Dendritic cell treated with granulocyte-macrophage colony-stimulating factor and Interleukin-4, amounts not matched to agents 40 ng/mL and 50 ng/mL, for 4 days (primary cell): ENCODE measurements at regions not wholly inside any gene's neighbourhood (a gene's known extent, or its start where the extent isn't known, plus 50 kb on each side); places are given as distances from the start of the nearest gene placed in this dataset.

Experiments
- H3K27ac Mint-ChIP-seq: one replicate; pipeline ENCODE4 v1.8.0; 2022; ENCODE audit warnings: mild to moderate bottlenecking, mixed read lengths
- H3K27me3 Mint-ChIP-seq: one replicate; pipeline ENCODE4 v1.8.0; 2022; ENCODE audit warnings: mild to moderate bottlenecking, mixed read lengths
- H3K36me3 Mint-ChIP-seq: one replicate; pipeline ENCODE4 v1.8.0; 2022; ENCODE audit warnings: low read depth, mixed read lengths
- H3K4me1 Mint-ChIP-seq: one replicate; pipeline ENCODE4 v1.8.0; 2022; ENCODE audit warnings: low read depth, mixed read lengths
- H3K4me3 Mint-ChIP-seq: one replicate; pipeline ENCODE4 v1.8.0; 2022; ENCODE audit warnings: mild to moderate bottlenecking, moderate library complexity, mixed read lengths
- H3K9me3 Mint-ChIP-seq: one replicate; pipeline ENCODE4 v1.8.0; 2022; ENCODE audit warnings: mixed read lengths
- intact Hi-C: fragments of 100-400 bp; cut with micrococcal nuclease; formaldehyde crosslinking; loops from one replicate; pipeline ENCODE4 v1.15.0; 2022

DNA sequence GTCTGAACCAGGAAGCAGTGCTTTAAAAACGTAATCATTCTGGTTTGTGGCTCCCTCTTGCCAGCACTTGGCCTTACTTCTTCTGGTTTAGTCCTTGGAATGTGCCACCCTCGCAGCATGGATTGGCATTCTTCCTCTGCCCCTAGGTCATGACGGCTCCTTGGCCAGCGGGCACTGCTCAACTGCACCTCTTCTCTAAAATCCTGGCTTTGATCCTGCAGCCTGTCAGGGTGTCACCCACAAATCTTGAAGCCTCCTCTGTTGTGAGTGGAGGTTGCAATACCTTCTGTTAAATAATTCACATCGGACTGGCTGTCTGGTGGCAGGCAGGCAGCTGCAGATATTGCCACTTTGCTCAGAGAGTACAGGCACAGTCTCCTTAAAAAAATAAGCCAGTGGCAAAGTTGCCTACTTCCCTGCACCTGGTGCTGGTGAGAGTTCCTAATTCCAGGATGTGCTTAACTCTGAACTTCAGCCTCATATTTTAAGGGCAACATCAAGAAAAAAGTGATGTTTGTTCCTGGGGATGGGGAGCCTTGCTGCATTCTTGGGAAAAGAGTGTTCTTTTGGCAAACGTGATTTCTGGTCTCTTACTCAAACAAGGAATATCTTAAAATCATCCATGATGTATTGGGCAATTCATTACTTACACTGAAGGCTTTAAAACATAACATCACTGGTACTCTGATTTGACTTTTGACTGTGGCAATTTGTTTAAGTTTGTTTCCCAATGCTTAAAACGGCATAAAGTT is 179.8 kb downstream of the FOXA2 start:
- H3K4me3 Mint-ChIP-seq: no peak overlapping the region

DNA sequence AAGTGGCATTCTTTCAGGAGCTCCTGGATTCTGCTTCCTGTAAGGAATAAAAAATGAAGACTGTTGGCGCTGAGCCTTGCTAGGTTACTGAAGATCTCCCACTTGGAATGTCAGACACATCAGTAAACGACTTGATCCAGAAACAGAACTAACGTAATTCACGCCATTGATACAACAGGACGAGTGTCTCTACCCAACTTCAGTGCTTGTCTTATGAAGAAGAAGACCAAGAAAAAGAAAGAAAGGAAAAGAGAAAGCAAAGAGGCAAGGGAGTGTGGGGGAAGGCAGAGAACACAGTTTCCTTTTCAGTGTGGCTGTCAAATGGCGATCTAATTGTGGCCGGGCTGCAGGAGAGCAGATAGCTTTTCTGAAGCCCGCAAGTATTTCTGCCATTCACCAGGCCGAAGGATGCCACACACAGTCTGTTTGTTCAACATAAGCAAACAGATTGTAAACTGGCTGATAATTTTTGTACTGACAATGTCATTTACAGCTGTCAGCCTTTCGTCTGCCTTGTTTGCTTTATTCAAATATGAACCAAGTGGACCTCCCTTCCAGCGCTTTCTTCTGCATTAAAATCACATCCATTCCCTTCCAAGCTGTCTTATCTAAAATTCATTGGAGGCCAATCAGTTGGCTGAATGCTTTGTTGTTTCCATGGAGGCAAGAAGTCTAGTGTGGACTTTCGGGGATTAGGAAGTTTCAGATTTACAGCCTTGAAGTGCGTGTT is 180.6 kb downstream of the FOXA2 start:
- intact Hi-C loops: no loop called here
- no peaks in the 10 kb centered on the region for H3K9me3 Mint-ChIP-seq
- H3K36me3 Mint-ChIP-seq: no peaks in the 10 kb centered on the region
- peak overlapping the region; percentile 18 for H3K4me3 Mint-ChIP-seq
- H3K27me3 Mint-ChIP-seq: peaks cover 21% of the 10 kb centered on the region
- H3K27ac Mint-ChIP-seq: no peak overlapping the region
- peaks cover 6% of the 10 kb centered on the region for H3K4me1 Mint-ChIP-seq

More for the DNA sequence above, 179.8 kb downstream of the FOXA2 start:
- Mint-ChIP-seq H3K4me1 (peaks cover 6% of the 10 kb centered on the region), H3K36me3 (no peaks in the 10 kb centered on the region), H3K27me3 (peaks cover 21% of the 10 kb centered on the region), H3K27ac (no peak overlapping the region), H3K9me3 (no peaks in the 10 kb centered on the region)
- intact Hi-C loops: no loop called here

DNA sequence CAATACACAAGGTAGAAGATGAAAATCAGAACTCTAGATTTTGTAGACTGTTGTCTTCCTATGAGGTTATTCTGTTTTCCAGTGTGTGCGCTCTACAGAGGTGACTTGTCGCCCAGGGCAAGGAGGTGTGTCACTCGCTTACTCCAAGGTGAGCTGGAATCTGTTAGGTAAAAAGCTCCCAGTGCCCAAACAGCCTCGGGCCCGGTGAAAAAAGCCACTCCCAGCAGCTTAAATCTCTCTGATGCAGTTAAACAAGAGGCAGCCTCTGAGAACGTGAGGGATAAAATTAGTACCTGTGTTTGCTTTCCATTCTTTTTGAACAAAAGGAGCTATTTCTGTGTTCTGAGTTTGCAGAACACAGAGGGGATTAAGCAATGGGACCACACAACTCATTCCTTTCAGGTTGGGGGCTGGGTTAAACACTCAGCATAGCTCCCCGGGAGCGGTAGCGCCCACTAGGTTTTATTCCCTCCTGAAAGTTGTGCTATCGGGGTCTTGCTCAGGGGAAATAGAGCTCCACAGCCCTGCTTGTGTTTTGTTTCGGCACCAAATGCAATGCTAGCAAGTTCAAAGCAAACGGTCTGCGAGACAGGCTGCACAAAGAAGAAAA is 181.2 kb downstream of the FOXA2 start:
- H3K4me3 Mint-ChIP-seq: no peak overlapping the region

DNA sequence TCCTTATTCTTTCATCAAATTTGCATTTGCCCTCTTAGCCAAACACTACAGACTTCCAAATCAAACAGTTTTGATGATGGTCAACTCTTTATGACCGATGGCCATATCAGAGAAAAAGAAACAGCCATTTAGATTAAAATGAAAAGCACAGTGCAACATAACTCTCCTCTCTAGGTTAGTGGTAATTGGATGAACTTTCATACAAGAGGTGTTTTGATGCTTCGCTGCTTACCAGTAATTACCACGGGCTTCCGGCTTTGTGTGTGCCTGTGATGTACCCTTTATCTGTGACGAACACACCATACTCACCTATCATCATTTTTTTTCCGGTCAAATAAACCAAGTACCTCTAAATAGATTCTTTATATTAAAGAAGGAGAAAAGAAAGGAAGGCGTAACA is 181.8 kb downstream of the FOXA2 start:
- Mint-ChIP-seq H3K4me3 (no peak overlapping the region), H3K4me1 (peaks cover 6% of the 10 kb centered on the region), H3K36me3 (no peaks in the 10 kb centered on the region), H3K27ac (no peak overlapping the region), H3K9me3 (no peaks in the 10 kb centered on the region), H3K27me3 (peaks cover 21% of the 10 kb centered on the region)
- intact Hi-C loops: no loop called here

More for the DNA sequence above, 181.2 kb downstream of the FOXA2 start:
- intact Hi-C loops: no loop called here
- H3K36me3 Mint-ChIP-seq: no peaks in the 10 kb centered on the region
- peaks cover 21% of the 10 kb centered on the region for H3K27me3 Mint-ChIP-seq
- H3K27ac Mint-ChIP-seq: no peak overlapping the region
- H3K4me1 Mint-ChIP-seq: peaks cover 6% of the 10 kb centered on the region
- H3K9me3 Mint-ChIP-seq: no peaks in the 10 kb centered on the region

DNA sequence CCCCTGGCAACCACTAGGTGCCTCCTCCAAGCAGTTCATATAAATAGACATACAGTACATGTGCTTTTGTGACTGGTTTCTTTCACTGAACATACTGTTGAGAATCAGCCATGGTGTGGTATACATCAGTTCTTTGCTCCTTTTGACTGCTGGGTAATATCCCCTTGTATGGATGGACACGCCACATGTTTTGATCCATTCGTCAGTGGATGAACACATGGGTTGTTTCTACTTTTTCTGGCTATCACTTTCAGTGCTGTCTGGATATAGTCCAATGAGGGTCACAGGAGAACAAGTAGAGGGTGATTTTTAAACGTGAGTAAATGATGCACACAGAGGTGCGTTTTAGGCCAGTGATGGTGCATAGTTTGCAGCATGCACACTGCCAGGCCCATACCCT is 183.9 kb downstream of the FOXA2 start:
- no peaks in the 10 kb centered on the region for H3K36me3 Mint-ChIP-seq
- intact Hi-C loops: no loop called here
- H3K27ac Mint-ChIP-seq: no peak overlapping the region
- H3K9me3 Mint-ChIP-seq: no peaks in the 10 kb centered on the region
- H3K4me3 Mint-ChIP-seq: no peak overlapping the region
- peaks cover 20% of the 10 kb centered on the region for H3K27me3 Mint-ChIP-seq
- H3K4me1 Mint-ChIP-seq: peaks cover 6% of the 10 kb centered on the region

DNA sequence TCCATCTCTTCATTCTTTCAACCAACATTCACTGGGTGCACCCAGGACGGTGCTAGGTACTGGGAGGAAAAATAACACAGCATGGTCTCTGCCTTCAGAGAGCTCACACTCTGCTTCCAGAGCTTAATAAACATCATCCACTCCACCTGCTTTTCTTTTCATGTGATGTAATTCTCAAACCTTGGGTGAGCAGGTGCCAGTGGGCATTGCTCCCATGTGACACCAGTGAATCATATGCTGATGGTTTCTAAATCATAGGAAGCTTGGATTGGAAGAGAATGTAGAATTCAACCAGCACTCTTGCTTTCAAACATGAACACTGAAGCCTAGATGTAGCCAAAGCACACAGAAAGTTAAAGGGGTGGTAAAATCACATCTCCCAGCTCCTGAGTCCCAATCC is 189.8 kb downstream of the FOXA2 start:
- intact Hi-C loops: no loop called here
- Mint-ChIP-seq H3K9me3 (no peaks in the 10 kb centered on the region), H3K27ac (no peak overlapping the region), H3K4me1 (no peaks in the 10 kb centered on the region), H3K27me3 (peaks cover 2% of the 10 kb centered on the region), H3K36me3 (no peaks in the 10 kb centered on the region), H3K4me3 (no peak overlapping the region)

DNA sequence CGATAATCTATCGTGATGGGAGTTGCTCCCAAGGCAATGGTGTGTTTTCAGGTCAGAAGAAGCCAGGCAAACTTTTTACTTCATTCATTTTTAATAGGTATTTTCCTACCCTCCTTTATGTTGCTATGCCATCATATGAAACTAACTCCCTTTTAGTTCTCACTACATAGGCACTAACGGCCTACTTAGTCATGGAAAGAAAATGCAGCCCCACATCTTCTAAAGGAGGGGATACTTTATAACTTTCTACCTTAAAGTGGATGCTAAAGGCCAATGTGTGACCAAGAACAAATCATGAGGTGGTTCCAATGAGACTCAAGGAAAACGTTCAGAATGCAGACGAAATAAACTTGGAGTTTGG is 193.8 kb downstream of the FOXA2 start:
- Mint-ChIP-seq H3K27ac (no peak overlapping the region), H3K4me1 (no peaks in the 10 kb centered on the region), H3K36me3 (no peaks in the 10 kb centered on the region), H3K9me3 (no peaks in the 10 kb centered on the region), H3K27me3 (no peaks in the 10 kb centered on the region), H3K4me3 (no peak overlapping the region)
- intact Hi-C loops: no loop called here

DNA sequence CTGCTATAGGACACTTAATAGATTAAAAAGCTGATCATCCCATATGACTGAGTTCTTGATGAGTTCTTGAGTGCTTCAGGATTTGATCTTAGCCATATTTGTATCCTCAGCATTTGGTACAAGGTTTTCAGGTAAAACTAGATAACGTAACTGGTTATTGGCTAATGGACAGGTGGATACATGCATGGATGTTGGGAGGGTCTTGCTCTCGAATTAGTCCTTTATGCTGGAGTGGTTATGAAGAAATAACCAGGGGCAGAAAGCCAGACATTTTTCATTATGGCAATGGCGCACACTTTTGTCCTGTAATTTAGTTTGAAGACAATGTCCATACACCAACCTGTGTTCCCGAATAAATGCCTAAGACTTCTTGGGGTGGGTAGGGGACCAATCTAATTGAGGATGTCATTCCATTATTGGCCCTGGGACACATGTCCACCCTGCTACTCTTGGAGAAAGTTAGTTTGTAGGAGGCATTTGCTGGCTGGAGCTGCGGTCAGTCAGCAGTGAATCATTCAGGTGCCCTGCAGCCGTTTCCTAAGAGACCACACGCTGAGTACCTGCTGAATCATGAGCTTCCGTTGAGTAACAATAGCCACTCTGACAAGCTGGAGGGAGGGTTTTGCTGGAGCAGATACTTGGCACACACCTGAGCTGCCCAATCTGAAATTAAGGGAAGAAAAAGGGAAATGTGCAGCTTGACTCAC is 194.4 kb downstream of the FOXA2 start:
- Mint-ChIP-seq H3K27me3 (no peaks in the 10 kb centered on the region), H3K4me3 (no peak overlapping the region), H3K9me3 (no peaks in the 10 kb centered on the region), H3K27ac (no peak overlapping the region), H3K36me3 (no peaks in the 10 kb centered on the region), H3K4me1 (no peaks in the 10 kb centered on the region)
- intact Hi-C loops: no loop called here

DNA sequence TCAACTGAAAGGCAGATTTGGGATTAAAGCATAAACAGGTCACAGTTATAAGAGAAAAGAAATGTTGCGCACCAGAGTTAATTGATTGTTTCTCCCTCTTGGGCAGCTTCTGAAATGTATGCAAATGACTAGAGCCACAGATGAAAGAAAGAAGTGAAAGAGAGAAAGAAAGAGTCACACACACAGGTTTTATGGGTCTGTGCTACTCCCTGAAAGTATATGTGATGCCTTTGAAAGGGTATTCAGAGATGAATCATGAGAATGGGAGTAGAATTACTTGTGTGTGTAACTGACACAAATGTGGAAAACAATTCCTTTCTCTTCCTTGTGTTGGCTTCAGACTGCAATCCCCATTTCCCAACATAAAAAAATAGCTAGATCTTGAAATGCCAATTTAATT is 196.9 kb downstream of the FOXA2 start:
- H3K4me1 Mint-ChIP-seq: no peaks in the 10 kb centered on the region
- intact Hi-C loops: no loop called here
- H3K27me3 Mint-ChIP-seq: no peaks in the 10 kb centered on the region
- H3K36me3 Mint-ChIP-seq: no peaks in the 10 kb centered on the region
- H3K4me3 Mint-ChIP-seq: no peak overlapping the region
- H3K27ac Mint-ChIP-seq: no peak overlapping the region
- no peaks in the 10 kb centered on the region for H3K9me3 Mint-ChIP-seq

DNA sequence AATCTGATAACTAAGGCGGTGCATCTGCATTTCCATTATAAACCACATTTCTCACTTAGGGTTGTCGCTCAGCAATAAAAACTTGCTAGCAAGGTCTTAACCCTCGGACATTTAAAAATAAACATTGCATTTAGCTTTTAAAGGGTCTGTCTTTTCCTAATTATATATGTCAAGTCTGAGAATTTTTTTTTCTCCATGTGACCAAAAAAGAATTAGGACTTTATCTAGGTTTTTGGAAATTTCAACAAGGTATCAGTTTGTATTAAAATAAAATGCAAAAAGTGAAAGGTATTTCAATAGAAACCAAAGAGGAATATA is 198.1 kb downstream of the FOXA2 start:
- Mint-ChIP-seq H3K27me3 (no peaks in the 10 kb centered on the region), H3K27ac (no peak overlapping the region), H3K4me1 (no peaks in the 10 kb centered on the region), H3K36me3 (no peaks in the 10 kb centered on the region), H3K4me3 (no peak overlapping the region), H3K9me3 (no peaks in the 10 kb centered on the region)
- intact Hi-C loops: no loop called here

DNA sequence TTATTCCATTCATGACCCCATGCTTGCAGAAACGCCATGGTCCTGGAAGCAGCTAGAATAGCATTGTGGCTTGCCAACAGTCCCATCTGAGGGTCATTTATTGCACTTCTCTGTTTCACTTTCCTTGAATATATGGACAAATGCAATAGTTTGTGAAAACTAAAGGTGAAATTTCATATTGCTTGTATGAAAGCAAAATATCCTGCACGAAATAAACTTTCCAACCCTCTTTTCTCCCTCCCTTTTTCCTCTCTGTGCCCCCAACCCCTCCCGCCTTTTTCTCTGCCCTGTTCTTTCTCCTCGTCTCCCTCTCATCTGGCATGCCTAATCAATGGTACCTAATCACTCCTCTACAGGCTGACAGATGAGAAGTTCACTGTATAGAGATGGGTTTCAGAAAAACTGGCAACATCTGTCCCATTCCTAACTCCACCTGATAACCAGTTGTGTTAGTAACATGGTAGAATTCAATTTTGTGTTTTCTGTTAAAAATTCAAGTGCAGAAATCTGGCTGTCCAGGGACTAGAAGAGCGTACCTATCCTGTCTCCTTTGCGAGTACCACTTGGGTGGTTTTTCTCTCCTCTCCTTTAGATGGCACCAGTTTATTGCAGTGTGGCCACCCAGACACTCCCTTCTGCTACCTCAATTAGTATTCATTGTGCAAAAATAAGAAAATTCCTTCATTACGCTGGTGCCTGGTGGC is 198.6 kb downstream of the FOXA2 start:
- H3K9me3 Mint-ChIP-seq: no peaks in the 10 kb centered on the region
- no peaks in the 10 kb centered on the region for H3K4me1 Mint-ChIP-seq
- no peaks in the 10 kb centered on the region for H3K36me3 Mint-ChIP-seq
- H3K27ac Mint-ChIP-seq: no peak overlapping the region
- H3K27me3 Mint-ChIP-seq: no peaks in the 10 kb centered on the region
- intact Hi-C loops: no loop called here
- no peak overlapping the region for H3K4me3 Mint-ChIP-seq

DNA sequence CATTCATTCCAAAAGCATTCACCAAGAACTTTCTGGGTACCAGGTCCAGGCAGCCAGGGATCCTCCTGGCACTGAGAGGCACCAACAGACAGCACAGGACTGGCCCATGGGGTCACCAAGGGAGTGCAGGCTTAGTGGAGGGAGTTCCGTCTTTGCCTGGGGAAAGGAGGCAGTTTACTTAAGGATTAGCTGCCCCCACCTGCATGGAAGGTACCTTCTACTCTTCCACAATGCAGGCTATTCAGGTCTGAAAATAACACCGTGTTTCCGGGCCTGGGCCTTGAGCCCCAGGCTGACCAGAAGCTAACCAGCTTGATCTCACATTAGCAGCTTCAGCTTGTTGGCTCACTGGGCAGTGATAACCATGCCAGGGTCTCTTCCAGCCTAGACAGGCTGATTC is 199.4 kb downstream of the FOXA2 start:
- no peaks in the 10 kb centered on the region for H3K27me3 Mint-ChIP-seq
- no peaks in the 10 kb centered on the region for H3K36me3 Mint-ChIP-seq
- no peak overlapping the region for H3K4me3 Mint-ChIP-seq
- intact Hi-C loops: no loop called here
- H3K4me1 Mint-ChIP-seq: no peaks in the 10 kb centered on the region
- no peaks in the 10 kb centered on the region for H3K9me3 Mint-ChIP-seq
- no peak overlapping the region for H3K27ac Mint-ChIP-seq

DNA sequence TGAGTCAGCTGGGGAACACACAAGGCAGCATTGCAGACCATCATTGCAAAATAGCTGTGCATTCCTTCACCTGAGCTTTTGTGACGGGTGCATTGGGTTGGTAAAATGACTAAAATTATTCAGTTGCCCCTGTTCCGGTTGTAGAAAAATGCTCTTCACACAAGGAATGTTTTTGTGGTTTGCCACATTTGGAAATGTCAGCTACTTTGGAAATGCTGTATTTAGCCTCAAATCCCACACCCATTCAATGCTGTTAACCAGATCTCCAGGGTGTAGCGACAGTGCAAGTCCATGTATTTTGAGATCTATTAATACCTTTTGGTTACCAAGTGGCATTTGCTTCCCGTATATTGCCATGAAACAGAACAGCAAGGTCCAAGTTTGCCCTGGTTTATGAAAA is 201.2 kb downstream of the FOXA2 start:
- H3K27ac Mint-ChIP-seq: no peak overlapping the region
- no peak overlapping the region for H3K4me3 Mint-ChIP-seq
- no peaks in the 10 kb centered on the region for H3K9me3 Mint-ChIP-seq
- H3K36me3 Mint-ChIP-seq: no peaks in the 10 kb centered on the region
- intact Hi-C loops: no loop called here
- no peaks in the 10 kb centered on the region for H3K4me1 Mint-ChIP-seq
- no peaks in the 10 kb centered on the region for H3K27me3 Mint-ChIP-seq

DNA sequence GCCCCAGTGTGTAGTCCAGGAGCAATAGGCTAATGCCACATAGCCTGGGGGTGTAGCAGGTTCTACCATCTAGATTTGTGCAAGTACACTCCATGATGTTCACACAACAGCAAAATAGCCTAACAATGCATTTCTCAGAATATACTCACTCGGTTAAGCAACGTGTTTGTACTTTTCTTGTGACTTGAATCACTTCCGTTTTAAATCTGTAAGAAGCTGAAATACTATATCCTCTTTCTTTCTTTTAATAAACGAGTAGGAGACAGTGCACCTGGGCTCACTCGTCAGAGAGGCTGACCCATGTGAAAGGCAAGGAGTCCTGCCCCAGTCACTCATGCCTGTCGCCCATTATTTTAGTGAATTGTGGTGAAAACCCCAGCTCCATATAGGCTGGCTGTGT is 201.6 kb downstream of the FOXA2 start:
- Mint-ChIP-seq H3K27ac (no peak overlapping the region), H3K4me1 (no peaks in the 10 kb centered on the region), H3K27me3 (no peaks in the 10 kb centered on the region), H3K9me3 (no peaks in the 10 kb centered on the region), H3K36me3 (no peaks in the 10 kb centered on the region), H3K4me3 (no peak overlapping the region)
- intact Hi-C loops: no loop called here
